Nephron progenitor cell (in vitro differentiated cells): ENCODE measurements at regions not wholly inside any gene's neighbourhood (a gene's known extent, or its start where the extent isn't known, plus 50 kb on each side); places are given as distances from the start of the nearest gene placed in this dataset.

Experiments used
- DNase-seq: peaks from one replicate; pipeline ENCODE4 v3.0.0; 2021
- H3K27ac Mint-ChIP-seq: 2 replicates; pipeline ENCODE4 v1.8.0; 2021; ENCODE audit warnings: mild to moderate bottlenecking, moderate library complexity, mixed read lengths
- H3K27me3 Mint-ChIP-seq: 2 replicates; pipeline ENCODE4 v1.8.0; 2021; ENCODE audit warnings: mild to moderate bottlenecking, low read depth, mixed read lengths; ENCODE audit not compliant: poor library complexity
- H3K36me3 Mint-ChIP-seq: 2 replicates; pipeline ENCODE4 v1.8.0; 2021; ENCODE audit warnings: low read depth, mixed read lengths
- H3K4me1 Mint-ChIP-seq: 2 replicates; pipeline ENCODE4 v1.8.0; 2021; ENCODE audit warnings: mixed read lengths
- H3K4me3 Mint-ChIP-seq: 2 replicates; pipeline ENCODE4 v1.8.0; 2021; ENCODE audit warnings: mild to moderate bottlenecking, moderate library complexity, mixed read lengths
- H3K9me3 Mint-ChIP-seq: 2 replicates; pipeline ENCODE4 v1.8.0; 2021; ENCODE audit warnings: mild to moderate bottlenecking, moderate library complexity, mixed read lengths
- TF ChIP-seq, protein P1 (sequence below): fragments of 200-600 bp; sonication (generic); IDR thresholded peaks from 2 replicates; pipeline ENCODE4 v1.5.0; 2021; ENCODE audit warnings: antibody characterized with exemption

DNA sequence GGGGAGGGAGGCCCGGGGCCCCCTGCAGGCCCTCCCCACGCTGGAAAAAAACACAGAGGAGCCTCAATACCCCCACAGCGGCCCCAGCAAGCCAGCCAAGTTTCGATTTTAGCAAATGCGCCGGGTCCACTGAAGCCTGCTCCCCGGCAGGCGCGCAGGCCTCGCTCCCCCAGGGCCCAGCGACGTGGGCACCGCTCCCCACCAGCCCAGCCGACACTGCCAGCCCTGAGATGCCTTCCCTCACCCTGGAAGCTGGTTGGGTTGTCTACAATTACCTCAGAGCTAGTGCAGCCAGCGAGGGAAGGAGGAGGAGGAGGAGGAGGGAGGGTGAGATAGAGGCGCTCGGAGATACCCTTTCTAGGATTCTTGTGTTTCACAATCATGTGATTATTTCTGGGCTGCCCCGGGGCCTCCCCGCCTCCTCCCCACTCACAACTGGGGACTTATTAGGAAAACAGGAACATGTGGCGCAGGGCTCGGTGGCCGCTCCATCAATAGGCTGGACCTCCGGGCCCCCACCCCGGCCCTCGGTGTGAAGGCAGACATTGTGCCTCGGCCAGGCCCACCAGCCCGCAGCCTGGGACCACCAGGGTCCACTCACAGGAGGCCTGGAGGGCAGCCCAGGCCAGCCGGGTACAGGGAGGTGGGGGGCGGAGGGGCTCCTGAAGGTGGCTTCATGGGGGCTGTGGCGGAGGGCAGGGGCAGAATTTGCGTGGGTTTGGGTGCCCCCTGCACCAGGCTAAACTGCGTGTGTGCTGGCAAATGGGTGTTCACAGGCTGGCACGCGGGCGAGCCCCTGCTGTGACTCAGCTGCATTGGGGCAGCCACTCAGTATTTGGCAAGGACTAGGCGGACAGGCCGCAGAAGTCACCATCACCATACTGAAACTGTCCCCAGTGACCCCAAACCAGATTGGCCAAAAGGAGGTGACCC is 109.9 kb downstream of the NCOR2 start:
- H3K4me3 Mint-ChIP-seq = no peak overlapping the region
- no peak overlapping the region for H3K27ac Mint-ChIP-seq
- peaks cover 6% of the 10 kb centered on the region for H3K27me3 Mint-ChIP-seq
- TF ChIP-seq, protein P1, sequence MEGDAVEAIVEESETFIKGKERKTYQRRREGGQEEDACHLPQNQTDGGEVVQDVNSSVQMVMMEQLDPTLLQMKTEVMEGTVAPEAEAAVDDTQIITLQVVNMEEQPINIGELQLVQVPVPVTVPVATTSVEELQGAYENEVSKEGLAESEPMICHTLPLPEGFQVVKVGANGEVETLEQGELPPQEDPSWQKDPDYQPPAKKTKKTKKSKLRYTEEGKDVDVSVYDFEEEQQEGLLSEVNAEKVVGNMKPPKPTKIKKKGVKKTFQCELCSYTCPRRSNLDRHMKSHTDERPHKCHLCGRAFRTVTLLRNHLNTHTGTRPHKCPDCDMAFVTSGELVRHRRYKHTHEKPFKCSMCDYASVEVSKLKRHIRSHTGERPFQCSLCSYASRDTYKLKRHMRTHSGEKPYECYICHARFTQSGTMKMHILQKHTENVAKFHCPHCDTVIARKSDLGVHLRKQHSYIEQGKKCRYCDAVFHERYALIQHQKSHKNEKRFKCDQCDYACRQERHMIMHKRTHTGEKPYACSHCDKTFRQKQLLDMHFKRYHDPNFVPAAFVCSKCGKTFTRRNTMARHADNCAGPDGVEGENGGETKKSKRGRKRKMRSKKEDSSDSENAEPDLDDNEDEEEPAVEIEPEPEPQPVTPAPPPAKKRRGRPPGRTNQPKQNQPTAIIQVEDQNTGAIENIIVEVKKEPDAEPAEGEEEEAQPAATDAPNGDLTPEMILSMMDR = no peak
- DNase-seq = no peak
- H3K9me3 Mint-ChIP-seq = no peaks in the 10 kb centered on the region
- peaks cover 22% of the 10 kb centered on the region for H3K36me3 Mint-ChIP-seq
- peaks cover 21% of the 10 kb centered on the region for H3K4me1 Mint-ChIP-seq

DNA sequence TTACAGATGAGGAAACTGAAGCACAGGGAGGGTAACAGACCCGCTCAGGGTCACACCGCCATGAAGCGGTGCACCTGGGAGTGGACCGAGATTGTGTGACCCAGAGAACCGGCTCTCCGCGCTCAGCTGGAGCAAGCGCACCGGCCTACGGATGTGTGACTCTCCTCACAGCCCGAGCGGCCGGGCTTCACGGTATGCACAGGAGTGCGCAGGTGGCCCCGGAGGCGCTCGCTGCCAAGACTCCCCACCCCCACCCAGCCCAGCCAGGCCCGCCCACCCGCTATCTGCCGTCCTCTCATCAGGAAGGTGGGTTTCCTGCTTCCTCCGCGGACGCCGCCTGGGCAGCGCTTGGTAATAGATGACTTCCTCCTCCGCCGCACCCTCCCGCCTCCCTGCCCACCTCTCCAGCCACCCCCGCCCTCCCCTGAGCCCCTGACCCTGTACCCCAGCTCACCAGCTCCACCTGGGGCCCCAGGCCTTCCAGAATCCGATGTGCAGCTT is 110.7 kb downstream of the NCOR2 start:
- DNase-seq = no peak
- Mint-ChIP-seq H3K9me3 (no peaks in the 10 kb centered on the region), H3K27ac (no peak overlapping the region), H3K27me3 (peaks cover 6% of the 10 kb centered on the region), H3K4me1 (peaks cover 21% of the 10 kb centered on the region), H3K36me3 (peaks cover 19% of the 10 kb centered on the region), H3K4me3 (no peak overlapping the region)
- TF ChIP-seq, protein P1 = no peak

DNA sequence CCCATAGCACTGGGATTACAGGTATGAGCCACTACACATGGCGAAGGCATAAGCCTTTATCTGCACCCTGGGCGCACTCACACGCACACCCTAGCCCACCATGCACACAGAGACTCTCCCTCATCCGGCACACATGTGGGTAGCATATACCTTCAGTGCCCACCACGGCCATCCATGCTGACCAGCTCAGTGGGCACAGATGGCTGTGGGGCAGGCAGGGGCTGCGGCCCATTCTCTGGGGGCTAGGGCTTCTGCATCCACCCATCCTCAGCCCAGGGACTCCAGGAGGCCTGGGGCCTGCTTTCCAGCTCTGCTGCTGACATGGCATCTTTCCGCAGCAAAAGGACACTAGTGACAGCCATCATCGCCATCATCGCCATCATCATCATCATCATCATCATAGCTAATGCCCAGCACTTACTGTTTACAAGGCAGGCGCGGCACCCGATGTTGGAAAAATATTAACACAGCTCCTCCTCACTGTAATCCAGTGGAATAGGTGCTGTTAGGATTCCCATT is 111.2 kb downstream of the NCOR2 start:
- TF ChIP-seq, protein P1 = no peak
- Mint-ChIP-seq H3K4me1 (peaks cover 26% of the 10 kb centered on the region), H3K9me3 (no peaks in the 10 kb centered on the region), H3K27ac (no peak overlapping the region), H3K36me3 (peaks cover 14% of the 10 kb centered on the region), H3K27me3 (peaks cover 6% of the 10 kb centered on the region), H3K4me3 (no peak overlapping the region)
- DNase-seq = no peak

DNA sequence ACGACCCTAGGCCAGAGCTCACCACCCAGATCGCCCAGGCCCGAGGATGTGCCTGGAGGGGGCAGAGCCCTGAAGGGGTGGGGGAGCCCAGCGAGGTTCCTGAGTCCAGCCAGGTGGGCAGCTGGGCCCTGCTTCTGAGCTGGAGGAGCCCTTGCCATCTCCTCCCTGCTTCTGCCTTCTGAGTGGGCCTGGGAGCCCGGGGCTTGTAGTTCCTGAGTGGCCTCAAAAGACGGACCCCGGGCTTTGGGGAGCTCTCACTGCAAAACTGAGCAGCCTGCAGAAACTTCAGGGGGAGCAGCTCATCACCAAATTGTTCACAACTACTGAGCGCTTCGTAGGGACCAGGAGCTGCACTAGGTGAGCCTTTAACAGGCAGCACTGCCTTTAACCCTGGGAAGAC is 112.1 kb downstream of the NCOR2 start:
- peaks cover 33% of the 10 kb centered on the region for H3K4me1 Mint-ChIP-seq
- TF ChIP-seq, protein P1 = no peak
- peaks cover 13% of the 10 kb centered on the region for H3K36me3 Mint-ChIP-seq

DNA sequence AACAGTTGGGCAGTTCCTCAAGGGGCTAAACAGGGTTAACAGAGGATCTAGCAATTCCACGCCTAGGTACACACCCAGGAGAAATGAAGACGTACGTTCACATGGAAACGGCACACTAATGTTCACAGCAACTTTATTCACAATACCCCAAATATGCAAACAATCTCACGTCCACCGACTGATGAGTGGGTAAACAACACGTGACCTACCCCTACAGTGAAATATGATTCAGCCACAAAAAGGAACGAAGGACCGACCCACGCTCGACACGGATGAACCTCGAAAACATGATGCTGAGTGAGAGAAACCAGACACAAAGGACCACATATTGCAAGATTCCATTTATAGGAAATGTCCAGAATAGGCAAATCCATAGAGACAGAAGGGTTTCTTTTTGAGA is 112.7 kb downstream of the NCOR2 start:
- peaks cover 7% of the 10 kb centered on the region for H3K36me3 Mint-ChIP-seq
- no peaks in the 10 kb centered on the region for H3K9me3 Mint-ChIP-seq
- H3K27ac Mint-ChIP-seq = no peak overlapping the region
- TF ChIP-seq, protein P1 = no peak
- no peak for DNase-seq
- no peak overlapping the region for H3K4me3 Mint-ChIP-seq
- H3K4me1 Mint-ChIP-seq = peaks cover 39% of the 10 kb centered on the region
- peaks cover 10% of the 10 kb centered on the region for H3K27me3 Mint-ChIP-seq

More for the DNA sequence above, 112.1 kb downstream of the NCOR2 start:
- Mint-ChIP-seq H3K9me3 (no peaks in the 10 kb centered on the region), H3K27ac (no peak overlapping the region), H3K4me3 (no peak overlapping the region), H3K27me3 (peaks cover 10% of the 10 kb centered on the region)
- no peak for DNase-seq
